PC-3 (cell line): ENCODE measurements at regions not wholly inside any gene's neighbourhood (a gene's known extent, or its start where the extent isn't known, plus 50 kb on each side); places are given as distances from the start of the nearest gene placed in this dataset.

Source experiments
- EZH2 ChIP-seq: fragments of 300-600 bp; sonication (generic); IDR thresholded peaks from one replicate; pipeline ENCODE4 v1.6.1; 2017; ENCODE audit warnings: antibody characterized with exemption, mild to moderate bottlenecking, low read length; ENCODE audit not compliant: unreplicated experiment
- TF ChIP-seq, protein P1 (sequence below): fragments of 300-600 bp; sonication (generic); conservative IDR thresholded peaks from 2 replicates; pipeline ENCODE4 v1.5.1; 2017; ENCODE audit warnings: antibody characterized with exemption, low read depth, mild to moderate bottlenecking, low read length

GRCh38 chr6:168177103-168177891 is 98.3 kb upstream of the FRMD1 start:
- TF ChIP-seq, protein P1, sequence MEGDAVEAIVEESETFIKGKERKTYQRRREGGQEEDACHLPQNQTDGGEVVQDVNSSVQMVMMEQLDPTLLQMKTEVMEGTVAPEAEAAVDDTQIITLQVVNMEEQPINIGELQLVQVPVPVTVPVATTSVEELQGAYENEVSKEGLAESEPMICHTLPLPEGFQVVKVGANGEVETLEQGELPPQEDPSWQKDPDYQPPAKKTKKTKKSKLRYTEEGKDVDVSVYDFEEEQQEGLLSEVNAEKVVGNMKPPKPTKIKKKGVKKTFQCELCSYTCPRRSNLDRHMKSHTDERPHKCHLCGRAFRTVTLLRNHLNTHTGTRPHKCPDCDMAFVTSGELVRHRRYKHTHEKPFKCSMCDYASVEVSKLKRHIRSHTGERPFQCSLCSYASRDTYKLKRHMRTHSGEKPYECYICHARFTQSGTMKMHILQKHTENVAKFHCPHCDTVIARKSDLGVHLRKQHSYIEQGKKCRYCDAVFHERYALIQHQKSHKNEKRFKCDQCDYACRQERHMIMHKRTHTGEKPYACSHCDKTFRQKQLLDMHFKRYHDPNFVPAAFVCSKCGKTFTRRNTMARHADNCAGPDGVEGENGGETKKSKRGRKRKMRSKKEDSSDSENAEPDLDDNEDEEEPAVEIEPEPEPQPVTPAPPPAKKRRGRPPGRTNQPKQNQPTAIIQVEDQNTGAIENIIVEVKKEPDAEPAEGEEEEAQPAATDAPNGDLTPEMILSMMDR = no peak
- no peak for TF ChIP-seq EZH2
